HG03060 (cell line): ENCODE measurements at regions not wholly inside any gene's neighbourhood (a gene's known extent, or its start where the extent isn't known, plus 50 kb on each side); places are given as distances from the start of the nearest gene placed in this dataset.
A peak's percentile ranks its signal among the peaks of the same experiment; 100 is the strongest.

Experiments used
- ATAC-seq: cut with Tn5 transposase; IDR thresholded peaks from one replicate; pipeline ENCODE4 v1.9.1; 2021; ENCODE audit warnings: low read depth, moderate number of reproducible peaks; ENCODE audit not compliant: unreplicated experiment

DNA sequence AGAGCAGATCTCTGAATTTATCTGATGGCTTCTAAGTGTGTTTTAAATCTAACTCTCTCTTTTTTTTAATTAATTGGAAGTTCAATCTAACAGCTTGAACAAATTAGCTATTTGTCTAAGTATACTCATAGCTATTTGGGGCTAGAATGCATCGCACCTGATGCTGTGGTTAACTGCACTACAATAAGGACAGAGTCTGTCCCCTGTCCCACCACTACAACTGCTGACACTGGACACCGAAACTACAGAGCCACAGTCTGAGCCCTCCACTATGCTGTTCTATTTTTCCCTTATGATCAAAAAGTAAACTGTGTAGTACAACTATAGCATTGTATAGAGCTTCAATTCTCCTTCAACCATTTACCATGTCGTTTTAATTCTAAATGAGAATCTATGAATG lies 89.4 kb upstream of the AHR start:
- no peak for ATAC-seq

DNA sequence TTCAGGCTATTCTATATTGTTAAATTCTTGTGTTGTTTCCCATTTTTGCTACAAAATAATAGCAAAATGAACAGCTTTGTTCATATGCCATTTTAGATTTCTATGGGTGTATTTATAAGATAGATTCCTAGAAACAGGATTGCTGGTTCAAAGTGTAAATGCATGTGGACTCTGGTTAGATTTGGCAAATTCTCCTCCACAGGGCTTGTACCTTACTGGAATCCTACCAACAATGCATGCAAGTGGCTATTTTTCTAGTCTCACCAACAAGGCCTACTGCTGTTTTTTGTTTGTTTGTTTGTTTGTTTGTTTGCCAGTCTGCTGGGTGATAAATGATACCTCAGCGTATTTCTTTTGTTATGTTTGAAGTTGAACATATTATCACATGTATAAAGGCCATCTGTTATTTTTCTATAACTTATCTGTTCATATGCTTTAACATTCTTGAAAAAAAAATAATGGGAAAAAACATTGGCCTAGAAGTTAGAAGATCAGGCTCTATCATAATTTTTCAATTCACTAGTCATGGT lies 87.1 kb upstream of the AHR start:
- no peak for ATAC-seq

DNA sequence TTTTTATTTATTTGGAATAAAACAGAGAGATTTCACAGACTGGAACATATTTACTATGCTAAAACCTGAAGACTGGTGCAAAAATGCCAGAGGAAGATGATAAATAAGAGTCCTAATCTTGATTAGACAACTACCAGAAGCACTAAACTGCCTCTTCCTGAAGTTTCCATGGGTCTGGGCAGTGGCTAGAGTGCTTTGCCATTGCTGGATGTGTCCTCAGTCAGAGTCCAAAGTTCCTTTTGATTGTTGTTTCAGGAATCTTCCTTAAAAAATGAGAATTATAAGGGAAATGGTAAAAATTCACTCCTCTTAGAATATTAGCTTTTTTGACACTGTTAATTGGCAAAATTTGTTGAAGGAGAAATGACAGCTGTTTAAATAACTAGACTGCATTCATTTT lies 86.3 kb upstream of the AHR start:
- ATAC-seq = no peak

DNA sequence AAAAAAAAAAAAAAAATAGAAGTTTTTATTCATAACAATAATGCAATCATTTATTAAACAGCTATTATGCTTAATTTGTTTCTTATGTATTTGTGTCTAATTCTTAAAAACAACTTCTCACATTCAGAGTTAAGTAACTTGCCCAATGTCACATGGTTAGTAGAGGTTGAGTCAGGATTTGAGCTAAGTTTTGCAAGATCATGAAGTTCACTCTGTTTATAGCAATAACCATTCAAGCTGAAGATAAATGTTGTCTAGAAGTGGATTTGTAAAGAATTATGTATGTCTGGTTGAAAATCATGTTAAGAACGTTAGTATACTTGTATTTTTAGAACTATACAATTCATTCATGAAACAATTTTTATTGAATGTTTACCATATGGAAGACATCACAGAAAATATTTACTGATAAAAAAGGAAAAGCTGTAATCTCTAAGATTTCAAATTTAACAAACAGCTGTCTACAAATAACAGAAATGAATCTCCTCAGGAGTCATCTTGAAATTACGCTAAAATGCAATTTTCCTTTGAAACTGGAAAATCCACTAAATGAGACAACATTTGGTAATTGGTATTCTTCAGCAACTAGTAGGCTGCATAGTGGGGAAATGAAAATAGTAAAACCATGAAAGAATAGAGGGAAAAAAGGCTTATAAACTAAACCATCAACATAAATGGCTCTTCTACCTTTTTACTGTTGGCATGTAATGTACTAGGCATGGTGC lies 70.5 kb upstream of the AHR start:
- ATAC-seq = no peak

DNA sequence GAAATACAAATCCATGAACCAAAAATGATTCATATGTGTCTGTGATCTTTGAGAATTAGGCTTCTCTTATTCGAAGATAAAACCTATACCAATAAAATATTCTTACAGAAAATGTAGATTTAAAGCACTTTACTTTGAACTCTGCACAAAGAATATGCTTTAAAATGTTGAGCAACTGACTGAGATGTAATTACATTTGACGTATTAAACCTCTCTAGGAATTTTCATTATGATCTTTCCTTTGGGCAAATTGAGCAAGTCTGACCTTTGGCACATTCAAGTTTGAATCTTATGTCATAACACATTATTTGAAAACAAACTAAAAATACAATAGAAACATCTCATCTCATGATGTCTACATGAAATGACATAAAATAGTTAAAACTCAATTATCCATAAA lies 69.2 kb upstream of the AHR start:
- no peak for ATAC-seq

DNA sequence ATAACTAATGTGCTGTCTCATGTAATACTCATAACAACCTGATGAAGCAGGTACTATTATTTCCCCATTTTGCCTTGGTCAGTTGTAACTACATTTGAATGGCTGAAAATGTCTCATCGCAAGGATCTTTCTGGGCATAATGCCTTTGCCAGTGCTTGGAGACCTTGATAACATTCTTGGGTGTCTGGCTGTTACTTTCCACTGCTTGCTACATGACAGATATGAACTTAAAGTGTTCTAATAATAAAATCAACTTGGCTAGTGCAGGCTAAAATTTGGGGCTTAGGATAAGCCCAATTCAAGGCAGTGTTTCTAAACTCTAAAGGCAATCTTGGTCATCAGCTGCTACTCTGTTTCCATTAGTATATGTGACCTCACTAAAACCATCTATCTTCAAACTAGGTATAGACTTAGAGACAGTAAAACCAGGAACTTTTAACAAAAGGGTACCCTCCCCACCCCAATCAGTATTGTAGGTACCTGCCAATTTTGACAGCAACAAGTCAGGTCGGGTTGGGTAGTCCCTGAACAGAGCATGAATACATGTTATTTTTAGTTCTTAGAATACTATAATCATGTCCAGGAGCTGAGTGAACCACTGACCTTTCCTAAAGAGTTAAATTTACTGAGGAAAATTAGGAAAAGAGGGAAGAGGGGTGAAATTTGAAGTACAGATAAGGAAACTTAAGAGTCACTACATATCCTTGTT lies 68.2 kb upstream of the AHR start:
- ATAC-seq = no peak

DNA sequence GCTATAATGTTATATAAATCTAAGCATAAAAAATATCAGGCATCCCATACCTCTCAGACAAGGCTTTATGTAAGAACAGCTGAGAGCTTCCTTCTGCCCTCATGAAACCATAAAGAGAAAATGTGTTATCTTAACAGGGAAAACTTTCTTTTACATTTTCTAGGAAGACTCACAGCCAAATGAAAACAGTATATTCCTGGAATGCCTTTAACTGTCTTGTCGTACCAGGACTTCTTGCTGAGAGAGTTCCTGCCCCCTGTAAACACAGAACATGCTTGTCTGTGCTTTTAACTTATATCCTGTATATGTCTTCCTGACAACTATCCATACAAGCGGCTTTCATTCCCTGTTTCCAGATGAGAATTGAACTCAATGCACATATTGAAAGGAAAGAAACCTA lies 64.8 kb upstream of the AHR start:
- ATAC-seq = no peak

DNA sequence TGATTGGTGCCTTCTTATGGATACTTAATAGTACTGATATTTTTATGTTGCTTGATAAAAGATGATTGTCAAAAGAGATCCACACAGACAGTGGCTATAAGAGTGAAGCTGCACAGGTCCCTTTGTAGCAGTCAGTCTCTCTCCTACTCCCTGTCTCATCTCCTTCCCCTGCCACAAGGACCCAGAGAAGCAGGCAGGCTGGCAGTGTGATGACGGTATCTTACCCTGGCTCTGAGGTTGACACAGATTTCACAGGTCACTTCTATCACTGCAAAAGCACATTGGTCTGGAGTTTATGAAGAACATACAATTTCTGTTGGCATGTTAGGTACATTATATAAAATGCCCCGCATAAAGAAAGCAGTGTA lies 64.4 kb upstream of the AHR start:
- peak; percentile 22 for ATAC-seq

DNA sequence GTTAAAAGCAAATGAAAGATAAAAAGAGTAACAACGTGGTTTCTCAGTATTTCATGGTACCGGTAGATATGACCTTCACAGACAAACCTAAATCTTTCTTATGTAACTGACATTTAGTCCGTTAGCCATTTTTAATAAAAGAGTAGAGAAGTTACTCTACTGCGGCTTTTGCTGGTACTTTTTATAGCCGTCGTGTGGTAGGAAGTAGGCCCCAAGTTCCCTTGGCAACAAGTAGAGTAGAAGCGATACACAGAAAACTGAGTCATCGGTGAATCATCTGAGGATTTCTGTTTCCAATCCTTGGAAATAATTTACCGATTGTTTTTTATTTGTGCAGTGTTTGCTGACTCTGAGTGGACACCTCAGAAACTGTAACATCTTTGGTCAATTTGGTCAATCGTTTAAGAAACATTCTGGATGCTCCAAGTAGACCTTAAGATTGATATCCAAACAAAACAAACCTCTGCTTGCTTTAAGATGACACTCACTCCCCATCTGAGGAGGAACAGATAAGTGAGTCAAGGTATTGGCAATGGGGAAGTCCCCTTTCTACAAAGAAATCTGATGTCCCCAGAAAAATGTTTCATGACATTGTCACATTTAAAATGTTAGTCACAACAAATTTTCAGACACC lies 63.9 kb upstream of the AHR start:
- ATAC-seq = peak; percentile 96

DNA sequence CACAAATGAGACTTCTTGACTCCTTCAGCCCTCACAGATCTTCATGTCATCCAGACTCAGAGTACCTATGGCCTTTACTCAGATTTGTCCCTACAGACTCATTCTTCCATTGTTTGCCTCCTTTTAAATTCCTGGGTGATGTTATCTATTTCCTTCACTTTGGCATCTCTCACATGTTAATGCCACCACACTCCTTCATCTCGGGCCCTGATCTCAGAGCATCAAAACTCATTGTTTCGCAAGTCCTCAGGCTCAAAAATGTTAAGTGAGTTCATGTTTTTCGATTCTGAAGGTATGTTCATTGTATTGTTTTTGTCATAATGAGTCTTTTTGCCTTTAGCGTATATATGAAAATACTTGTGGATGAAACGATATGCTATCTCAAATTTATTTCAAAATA lies 62.3 kb upstream of the AHR start:
- no peak for ATAC-seq

DNA sequence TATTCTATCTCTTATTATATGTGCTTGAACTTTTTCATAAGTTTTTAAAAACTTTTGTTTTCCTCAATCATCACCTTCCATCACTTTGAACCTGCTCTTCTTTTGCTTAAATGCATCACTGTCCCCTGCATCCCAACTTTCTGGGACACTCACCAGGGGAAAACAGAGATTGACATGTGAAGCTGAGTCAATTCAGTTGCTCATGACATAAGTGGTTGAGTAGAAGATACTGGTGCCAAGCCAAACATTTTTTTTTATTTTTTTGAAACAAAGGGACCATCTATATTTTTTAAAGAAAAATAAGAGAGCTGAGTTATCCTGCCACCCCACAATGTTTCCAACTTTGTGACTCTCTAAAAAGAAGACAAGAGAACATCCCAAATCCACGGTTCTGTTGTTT lies 61.8 kb upstream of the AHR start:
- ATAC-seq = no peak

DNA sequence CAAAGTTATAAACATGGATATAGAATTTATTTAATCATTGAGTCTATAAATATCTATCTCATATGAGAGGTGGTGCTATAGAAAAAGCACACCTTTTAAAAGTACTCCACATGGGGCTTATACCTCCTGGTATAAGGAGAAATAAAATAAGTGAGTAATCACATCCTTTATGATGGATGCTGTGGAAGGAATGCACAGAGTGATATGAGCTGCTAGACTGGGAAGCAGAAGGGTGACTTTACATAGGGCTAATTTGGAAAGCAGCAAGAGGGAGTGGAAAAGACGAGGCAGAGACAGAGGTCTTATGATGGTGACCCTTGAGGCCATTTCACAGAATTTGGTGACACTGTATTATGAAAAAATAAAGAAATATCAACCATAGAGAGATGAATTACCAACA lies 59.4 kb upstream of the AHR start:
- no peak for ATAC-seq

DNA sequence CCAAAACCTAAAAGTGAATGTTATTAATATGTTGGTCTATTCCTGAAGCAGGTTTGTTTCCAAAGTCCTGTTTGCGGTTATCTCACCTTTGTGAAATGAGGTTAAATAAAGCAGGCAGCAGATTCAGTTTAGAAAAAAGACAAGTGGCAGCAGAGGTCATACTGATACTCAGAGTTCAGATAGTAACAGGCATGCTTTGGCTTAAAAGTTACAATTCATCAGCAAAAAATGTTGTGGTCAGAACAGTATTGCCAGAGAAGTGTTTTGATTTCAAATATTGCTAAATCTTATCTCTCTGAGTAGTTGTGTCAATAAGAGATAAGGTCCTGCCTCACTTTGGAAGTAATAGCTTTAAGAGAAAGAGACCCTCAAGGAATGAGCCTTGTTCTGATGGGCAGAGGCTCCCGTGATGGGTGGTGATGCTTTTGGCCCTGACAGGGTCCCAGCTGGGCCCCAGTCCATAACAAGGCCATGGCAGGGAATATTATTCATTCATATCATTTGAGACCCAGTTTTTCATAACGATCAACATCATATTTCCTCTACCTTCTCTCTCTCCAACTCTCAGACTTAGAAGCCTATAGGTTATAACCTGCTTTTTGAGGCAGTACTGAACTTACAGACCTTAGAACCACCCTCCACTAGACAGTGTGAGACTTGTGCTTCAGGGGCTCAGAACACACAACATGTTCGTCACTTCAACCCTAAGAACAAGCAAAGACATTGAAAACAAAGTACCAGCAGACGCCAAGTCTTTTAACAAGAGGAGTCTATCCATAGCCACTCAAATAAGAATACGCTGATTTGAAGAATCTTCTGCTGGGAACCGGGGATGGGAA lies 58.5 kb upstream of the AHR start:
- ATAC-seq = no peak

DNA sequence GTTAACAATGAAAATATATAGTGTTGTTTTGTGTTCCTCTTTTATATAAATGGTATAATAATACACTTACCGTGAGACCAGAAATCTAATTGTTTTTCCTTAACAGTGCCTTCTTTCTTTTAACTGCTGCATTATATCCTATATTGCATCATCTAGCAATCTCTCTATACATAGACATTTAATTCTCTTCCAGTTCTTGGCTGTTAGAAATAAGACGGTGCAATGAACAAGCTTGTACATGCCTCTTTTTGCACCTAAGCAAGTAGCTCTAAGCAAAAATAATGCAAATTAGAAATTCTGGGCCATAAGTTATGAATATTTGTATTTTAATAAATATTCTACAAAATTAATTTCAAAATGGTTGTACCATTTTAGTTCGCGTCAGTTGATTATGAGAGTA lies 55.9 kb upstream of the AHR start:
- no peak for ATAC-seq

DNA sequence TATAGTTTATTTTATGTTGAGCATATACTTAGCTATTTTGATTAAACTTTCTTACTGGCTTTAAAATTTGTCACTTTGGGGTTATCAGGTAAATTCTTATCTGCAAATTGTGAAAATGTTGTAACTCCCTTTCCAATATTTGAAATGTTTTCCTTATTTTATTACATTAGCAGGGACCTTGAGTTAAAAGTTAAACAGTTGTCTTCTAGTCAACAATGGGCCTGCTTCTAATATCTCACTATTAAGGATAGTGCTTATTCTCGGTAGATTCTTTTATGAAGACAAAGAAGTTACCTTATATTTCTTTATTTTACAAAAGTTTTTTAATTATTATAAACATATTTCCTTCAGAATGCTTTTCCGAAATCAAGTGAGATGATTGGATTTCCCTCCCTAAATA lies 53.7 kb upstream of the AHR start:
- no peak for ATAC-seq

DNA sequence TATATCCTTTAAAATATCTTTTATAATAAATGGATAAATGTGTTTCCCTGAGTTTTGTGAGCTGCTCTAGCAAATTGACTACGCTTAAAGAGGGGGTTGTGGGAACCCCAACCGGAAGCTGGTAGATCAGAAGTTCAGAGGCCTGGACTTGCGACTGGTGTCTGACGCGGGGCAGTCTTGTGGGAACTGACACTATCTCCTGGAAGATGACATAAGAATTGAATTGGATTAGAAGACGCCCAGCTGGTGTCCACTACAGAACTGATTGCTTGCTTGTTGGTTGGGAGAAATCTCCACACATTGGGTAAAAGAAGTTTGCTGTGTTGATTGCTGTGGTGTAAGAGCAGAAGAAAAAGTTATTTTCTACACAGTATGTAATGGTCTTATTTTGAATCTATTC lies 51.1 kb upstream of the AHR start:
- no peak for ATAC-seq

DNA sequence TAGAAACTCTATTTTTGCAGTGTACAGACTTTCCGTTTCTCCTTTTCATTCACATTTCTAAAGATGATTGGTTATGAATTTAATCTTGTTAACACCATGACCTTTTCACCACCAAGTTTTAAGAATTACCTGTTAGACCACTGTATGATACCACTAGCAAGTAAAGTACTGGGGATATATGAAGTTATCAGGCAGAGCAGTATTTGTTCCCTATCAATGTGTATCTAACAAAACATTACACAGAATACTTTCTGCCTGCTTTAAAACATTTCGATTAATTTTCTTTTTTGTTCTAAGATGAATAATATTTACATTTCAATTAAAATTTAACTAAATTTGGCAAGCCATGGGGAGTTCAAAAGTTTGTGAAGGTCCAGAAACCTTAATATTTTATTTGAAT lies 49.9 kb upstream of the AHR start:
- no peak for ATAC-seq
